CD4-positive, alpha-beta T cell (primary cell): ENCODE measurements at regions not wholly inside any gene's neighbourhood (a gene's known extent, or its start where the extent isn't known, plus 50 kb on each side); places are given as distances from the start of the nearest gene placed in this dataset.
A peak's percentile ranks its signal among the peaks of the same experiment; 100 is the strongest.

Experiments
- ATAC-seq: fragments of 200-7000 bp; cut with Tn5 transposase; one replicate; pipeline ENCODE4 v1.10.0; 2022; ENCODE audit warnings: mild to moderate bottlenecking; ENCODE audit not compliant: poor library complexity
- CTCF ChIA-PET: fragments of 350-600 bp; sonication (Branson Sonifier 250); formaldehyde crosslinking; loops from one replicate; lab custom pipeline; 2021; ENCODE audit warnings: antibody characterized with exemption, inconsistent platforms; lab: Charles Lee
- POLR2A ChIA-PET: fragments of 350-600 bp; sonication (Branson Sonifier 250); formaldehyde crosslinking; loops from one replicate; lab custom pipeline; 2021; ENCODE audit warnings: antibody characterized with exemption, inconsistent platforms; lab: Charles Lee
- DNase-seq, 14 experiments: peaks; one replicate each; pipeline ENCODE4 v3.0.0-alpha.2; 2013 to 2020; ENCODE audit warnings: mixed read lengths in 2 of 14
- H3K27ac ChIP-seq, 2 donors: one replicate each; pipeline versions ENCODE4 v1.5.1 to v1.7.0; 2013; ENCODE audit warnings: low read length in 2 of 2, low read depth in 1 of 2, mild to moderate bottlenecking in 1 of 2
- H3K27me3 ChIP-seq, 2 experiments: 1 replicate in 1 of 2; 2 replicates in 1 of 2; pipeline versions ENCODE4 v1.6.1 to v1.7.0; 2013; ENCODE audit warnings: low read length in 2 of 2, control low read depth in 1 of 2, mild to moderate bottlenecking in 1 of 2, moderate library complexity in 1 of 2; ENCODE audit not compliant: insufficient read depth in 2 of 2, control insufficient read depth in 1 of 2
- H3K36me3 ChIP-seq: one replicate; pipeline ENCODE4 v1.6.1; 2013; ENCODE audit warnings: low read length, control low read depth; ENCODE audit not compliant: insufficient read depth
- H3K4me1 ChIP-seq: one replicate; pipeline ENCODE4 v1.6.1; 2013; ENCODE audit warnings: low read length, control low read depth; ENCODE audit not compliant: insufficient read depth
- H3K4me3 ChIP-seq: one replicate; pipeline ENCODE4 v1.5.1; 2013; ENCODE audit warnings: mild to moderate bottlenecking, low read length, moderate library complexity
- H3K9me3 ChIP-seq, 2 experiments: 1 replicate in 1 of 2; 2 replicates in 1 of 2; pipeline versions ENCODE4 v1.6.1 to v1.7.0; 2013; ENCODE audit warnings: low read length in 2 of 2, mild to moderate bottlenecking in 2 of 2, control low read depth in 1 of 2, moderate library complexity in 1 of 2; ENCODE audit not compliant: control insufficient read depth in 1 of 2, insufficient read depth in 1 of 2
- H3K27ac Mint-ChIP-seq: one replicate; pipeline ENCODE4 v1.8.0; 2020; ENCODE audit warnings: mixed read lengths
- H3K27me3 Mint-ChIP-seq: one replicate; pipeline ENCODE4 v1.8.0; 2021; ENCODE audit warnings: mixed read lengths
- H3K36me3 Mint-ChIP-seq: one replicate; pipeline ENCODE4 v1.8.0; 2021; ENCODE audit warnings: low read depth, mixed read lengths
- H3K4me1 Mint-ChIP-seq: one replicate; pipeline ENCODE4 v1.8.0; 2021; ENCODE audit warnings: low read depth, mixed read lengths
- H3K4me3 Mint-ChIP-seq: one replicate; pipeline ENCODE4 v1.8.0; 2020; ENCODE audit warnings: mild to moderate bottlenecking, mixed read lengths
- H3K9me3 Mint-ChIP-seq: one replicate; pipeline ENCODE4 v1.8.0; 2020; ENCODE audit warnings: mixed read lengths
- CTCF ChIP-seq: fragments of 200-600 bp; IDR thresholded peaks from one replicate; pipeline ENCODE4 v1.8.0; 2022; ENCODE audit warnings: antibody characterized with exemption, mild to moderate bottlenecking
- intact Hi-C, 2 experiments: fragments of 100-400 bp; cut with DNase I in 1 of 2; cut with micrococcal nuclease in 1 of 2; formaldehyde crosslinking; loops; one replicate each; pipeline versions ENCODE4 v1.15.1 to v1.9.0; 2023 to 2025; cut with DNase I, micrococcal nuclease

- no peaks in the 10 kb centered on the region for H3K27me3 Mint-ChIP-seq
- no peaks in the 10 kb centered on the region for H3K27me3 ChIP-seq
Observed at GRCh38 chr2:12170121-12170520, 423.7 kb downstream of the LPIN1 start.

DNA sequence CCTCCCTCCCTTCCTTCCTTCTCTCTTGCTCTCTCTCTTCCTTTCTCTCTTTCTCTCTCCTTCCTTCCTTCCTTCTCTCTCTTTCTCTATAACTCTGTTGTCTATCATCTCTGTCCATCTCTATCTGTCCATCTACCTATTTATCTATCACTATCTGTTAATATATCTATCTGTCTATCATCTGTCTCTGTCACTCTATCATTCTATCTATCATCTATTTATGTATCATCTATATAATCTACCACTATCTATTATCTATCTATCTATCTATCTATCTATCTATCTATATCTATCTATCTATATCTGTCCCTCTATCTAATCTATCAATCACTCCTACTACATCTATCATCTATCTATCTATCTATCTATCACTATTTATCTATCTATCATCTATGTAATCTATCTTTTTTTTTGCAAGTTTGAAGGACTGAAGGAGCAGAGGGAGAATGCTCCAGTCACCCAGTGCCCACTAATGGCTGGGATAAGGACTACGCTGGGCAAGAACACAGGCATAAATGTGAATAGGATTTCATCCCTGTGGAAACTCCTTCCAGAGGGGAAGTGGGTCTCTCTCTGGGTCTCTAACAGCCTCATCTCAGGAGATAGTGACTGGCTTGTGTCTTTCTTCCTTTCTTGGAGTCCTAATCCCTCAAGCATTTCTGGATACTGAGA lies 427.0 kb downstream of the LPIN1 start:
- H3K4me1 ChIP-seq, result peaks cover 48% of the 10 kb centered on the region
- TF ChIP-seq CTCF, result no peak
- H3K27ac Mint-ChIP-seq, result no peak overlapping the region
- H3K9me3 ChIP-seq, result no peaks in the 10 kb centered on the region
- ATAC-seq, result no peak
- intact Hi-C loops, result no loop called here
- no peaks in the 10 kb centered on the region for H3K27me3 ChIP-seq
- no peaks in the 10 kb centered on the region for H3K36me3 Mint-ChIP-seq
- no peak overlapping the region for H3K4me3 Mint-ChIP-seq
- ChIA-PET CTCF (no interaction called here), POLR2A (no interaction called here)
- no peak for DNase-seq
- H3K4me1 Mint-ChIP-seq, result peaks cover 70% of the 10 kb centered on the region
- H3K27me3 Mint-ChIP-seq, result no peaks in the 10 kb centered on the region
- no peaks in the 10 kb centered on the region for H3K36me3 ChIP-seq
- no peak overlapping the region for H3K4me3 ChIP-seq
- no peaks in the 10 kb centered on the region for H3K9me3 Mint-ChIP-seq
- no peak overlapping the region for H3K27ac ChIP-seq

More at GRCh38 chr2:12170121-12170520, 423.7 kb downstream of the LPIN1 start:
- ATAC-seq (no peak), DNase-seq (peak in 1 of 14 experiments; percentile 11)
- peaks cover 25% of the 10 kb centered on the region for H3K4me1 ChIP-seq
- peaks cover 53% of the 10 kb centered on the region for H3K4me1 Mint-ChIP-seq
- H3K27ac ChIP-seq, result no peak overlapping the region
- peak overlapping the region; percentile 54 for H3K27ac Mint-ChIP-seq
- no peak overlapping the region for H3K4me3 Mint-ChIP-seq
- no peaks in the 10 kb centered on the region for H3K9me3 Mint-ChIP-seq
- no peak overlapping the region for H3K4me3 ChIP-seq
- H3K9me3 ChIP-seq, result no peaks in the 10 kb centered on the region
- no peaks in the 10 kb centered on the region for H3K36me3 ChIP-seq
- no peak for TF ChIP-seq CTCF
- intact Hi-C loops, result no loop called here
- no peaks in the 10 kb centered on the region for H3K36me3 Mint-ChIP-seq
- ChIA-PET POLR2A (interaction anchor here (0.6 to 2.1 kb wide), 6 partner anchors 9 to 547 kb away, joined by 3 to 10 read pairs (median 3); partner anchors contain the start of gene TRIB2), CTCF (no interaction called here)

- Histone ChIP-seq H3K9me3 (no peaks in the 10 kb centered on the region), H3K4me1 (peaks cover 50% of the 10 kb centered on the region), H3K27me3 (no peaks in the 10 kb centered on the region), H3K4me3 (no peak overlapping the region), H3K36me3 (no peaks in the 10 kb centered on the region), H3K27ac (no peak overlapping the region)
- DNase-seq (no peak), ATAC-seq (no peak)
- ChIA-PET POLR2A (no interaction called here), CTCF (no interaction called here)
- Mint-ChIP-seq H3K4me1 (peaks cover 70% of the 10 kb centered on the region), H3K27me3 (no peaks in the 10 kb centered on the region), H3K27ac (no peak overlapping the region), H3K4me3 (no peak overlapping the region), H3K9me3 (no peaks in the 10 kb centered on the region), H3K36me3 (no peaks in the 10 kb centered on the region)
- no peak for TF ChIP-seq CTCF
- intact Hi-C loops, result no loop called here
Observed at GRCh38 chr2:12173943-12174340, 427.5 kb downstream of the LPIN1 start.
